GM12865 (cell line): ENCODE measurements at regions not wholly inside any gene's neighbourhood (a gene's known extent, or its start where the extent isn't known, plus 50 kb on each side); places are given as distances from the start of the nearest gene placed in this dataset.

ENCODE experiments used
- DNase-seq: peaks from one replicate; pipeline ENCODE4 v3.0.0; 2010; ENCODE audit warnings: low read depth
- H3K4me3 ChIP-seq: 2 replicates; pipeline ENCODE4 v1.5.1; 2011; ENCODE audit warnings: mild to moderate bottlenecking, low read depth, low read length, control low read depth
- TF ChIP-seq, protein P1 (sequence below): IDR thresholded peaks from 2 replicates; pipeline ENCODE4 v1.5.1; 2011; ENCODE audit warnings: low read length, control low read depth, low read depth, inconsistent platforms; ENCODE audit not compliant: insufficient read depth; ENCODE audit errors: missing control alignments

DNA sequence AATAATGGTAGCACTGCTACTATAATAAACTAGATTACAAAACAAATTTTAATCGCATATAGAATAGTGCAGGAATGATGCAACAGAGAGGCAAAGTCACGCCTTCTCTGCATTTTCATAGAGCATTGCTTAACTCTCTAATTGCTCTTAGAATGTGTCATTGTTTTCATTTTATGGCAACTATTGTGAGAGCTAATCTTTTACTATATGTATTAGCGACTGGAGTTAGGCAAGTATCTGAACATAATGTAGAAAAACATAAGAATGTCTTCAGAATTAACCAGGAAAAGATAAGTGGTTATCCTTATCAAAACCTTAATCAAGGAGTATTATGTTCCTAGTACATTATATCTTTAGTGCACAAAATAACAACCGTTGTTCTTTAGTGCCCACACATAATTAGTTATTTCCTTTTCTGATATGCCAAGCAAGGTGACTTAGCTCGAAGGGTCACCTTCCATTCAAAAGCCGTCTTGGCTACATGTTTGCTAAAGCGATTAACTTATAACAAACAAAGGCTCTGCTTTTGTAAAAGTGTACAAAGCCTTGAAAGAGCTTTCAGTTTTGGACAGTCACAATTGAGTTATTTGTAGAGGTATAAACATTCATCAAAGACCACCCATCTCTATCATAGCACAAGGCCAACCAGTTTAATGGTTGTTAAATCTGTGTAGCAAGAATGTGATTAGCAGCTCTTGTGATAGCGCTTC is 1328.9 kb downstream of the ROBO2 start:
- no peak overlapping the region for H3K4me3 ChIP-seq
- TF ChIP-seq, protein P1, sequence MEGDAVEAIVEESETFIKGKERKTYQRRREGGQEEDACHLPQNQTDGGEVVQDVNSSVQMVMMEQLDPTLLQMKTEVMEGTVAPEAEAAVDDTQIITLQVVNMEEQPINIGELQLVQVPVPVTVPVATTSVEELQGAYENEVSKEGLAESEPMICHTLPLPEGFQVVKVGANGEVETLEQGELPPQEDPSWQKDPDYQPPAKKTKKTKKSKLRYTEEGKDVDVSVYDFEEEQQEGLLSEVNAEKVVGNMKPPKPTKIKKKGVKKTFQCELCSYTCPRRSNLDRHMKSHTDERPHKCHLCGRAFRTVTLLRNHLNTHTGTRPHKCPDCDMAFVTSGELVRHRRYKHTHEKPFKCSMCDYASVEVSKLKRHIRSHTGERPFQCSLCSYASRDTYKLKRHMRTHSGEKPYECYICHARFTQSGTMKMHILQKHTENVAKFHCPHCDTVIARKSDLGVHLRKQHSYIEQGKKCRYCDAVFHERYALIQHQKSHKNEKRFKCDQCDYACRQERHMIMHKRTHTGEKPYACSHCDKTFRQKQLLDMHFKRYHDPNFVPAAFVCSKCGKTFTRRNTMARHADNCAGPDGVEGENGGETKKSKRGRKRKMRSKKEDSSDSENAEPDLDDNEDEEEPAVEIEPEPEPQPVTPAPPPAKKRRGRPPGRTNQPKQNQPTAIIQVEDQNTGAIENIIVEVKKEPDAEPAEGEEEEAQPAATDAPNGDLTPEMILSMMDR = no peak
- no peak for DNase-seq

DNA sequence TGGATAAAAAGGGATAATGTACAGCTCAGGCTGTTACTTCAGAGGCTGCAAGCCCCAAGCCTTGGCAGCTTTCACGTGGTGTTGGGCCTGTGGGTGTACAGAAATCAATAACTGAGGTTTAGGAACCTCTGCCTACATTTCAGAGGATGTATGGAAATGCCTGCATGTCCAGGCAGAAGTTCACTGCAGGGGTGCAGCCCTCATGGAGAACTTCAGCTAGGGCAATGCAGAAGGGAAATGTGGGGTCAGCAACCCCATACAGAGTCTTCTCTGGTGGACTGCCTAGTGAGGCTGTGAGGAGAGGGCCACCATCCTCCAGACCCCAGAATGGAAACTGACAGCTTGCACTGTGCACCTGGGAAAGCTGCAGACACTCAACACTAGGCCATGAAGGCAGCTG is 1350.3 kb downstream of the ROBO2 start:
- DNase-seq = no peak

DNA sequence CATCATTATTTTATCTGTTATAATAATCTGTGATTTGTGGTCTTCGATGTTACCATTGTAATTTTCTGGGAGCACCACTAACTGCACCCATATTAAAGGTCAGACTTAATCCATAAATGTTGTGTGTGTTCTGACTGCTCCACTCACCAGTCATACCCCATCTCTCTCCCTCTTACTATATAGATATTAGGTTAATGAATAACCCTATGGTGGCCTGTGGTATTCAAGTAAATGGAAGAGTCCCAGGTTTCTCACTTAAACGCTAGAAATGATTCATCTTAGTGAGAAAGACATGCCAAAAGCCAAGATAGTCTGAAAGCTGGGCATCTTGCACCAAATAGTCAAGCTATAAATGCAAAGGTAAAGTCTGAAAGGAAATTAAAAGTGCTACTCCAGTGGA is 1358.5 kb downstream of the ROBO2 start:
- H3K4me3 ChIP-seq = no peak overlapping the region
- no peak for DNase-seq
- TF ChIP-seq, protein P1 = no peak

More for the DNA sequence above, 1350.3 kb downstream of the ROBO2 start:
- TF ChIP-seq, protein P1 = no peak
- no peak overlapping the region for H3K4me3 ChIP-seq

DNA sequence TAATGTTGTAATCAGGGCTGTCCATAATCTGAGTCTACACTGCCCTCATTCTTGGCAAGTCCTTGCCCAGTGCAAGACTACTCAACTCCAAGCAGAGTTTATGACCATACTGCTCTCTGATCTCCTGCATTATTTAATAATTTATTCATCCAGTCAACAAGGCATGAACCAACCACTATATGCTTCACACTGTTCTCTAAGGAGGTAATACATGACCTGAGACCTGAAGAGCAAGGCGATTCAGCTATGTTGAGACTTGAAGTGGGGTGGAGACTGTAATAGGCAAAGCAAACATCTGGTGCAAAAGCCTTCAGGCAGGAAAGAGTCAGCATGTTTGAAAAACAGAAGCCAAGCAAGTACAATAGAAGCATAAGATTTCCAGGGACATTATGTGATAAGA is 1362.8 kb downstream of the ROBO2 start:
- TF ChIP-seq, protein P1 = no peak
- DNase-seq = no peak
- H3K4me3 ChIP-seq = no peak overlapping the region

DNA sequence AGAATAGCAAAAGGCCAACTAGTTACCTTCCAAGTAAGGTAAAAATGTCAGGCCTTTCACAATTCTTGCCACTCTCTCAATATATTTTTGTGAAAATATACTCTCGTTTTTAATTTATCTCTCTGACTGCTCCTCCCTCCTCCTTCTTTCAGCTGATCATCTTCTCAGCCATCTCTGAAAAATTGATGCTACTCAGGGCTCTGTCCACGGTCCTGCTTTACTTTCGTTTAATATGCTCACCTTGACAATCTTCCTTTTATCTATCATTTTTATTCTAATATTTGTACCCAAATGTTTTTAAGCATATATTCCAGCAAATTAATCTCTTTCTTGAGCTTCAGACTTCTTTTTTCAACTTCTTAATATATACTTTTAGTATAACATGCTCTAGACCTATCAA is 1362.1 kb downstream of the ROBO1 start:
- no peak for DNase-seq
- TF ChIP-seq, protein P1 = no peak

DNA sequence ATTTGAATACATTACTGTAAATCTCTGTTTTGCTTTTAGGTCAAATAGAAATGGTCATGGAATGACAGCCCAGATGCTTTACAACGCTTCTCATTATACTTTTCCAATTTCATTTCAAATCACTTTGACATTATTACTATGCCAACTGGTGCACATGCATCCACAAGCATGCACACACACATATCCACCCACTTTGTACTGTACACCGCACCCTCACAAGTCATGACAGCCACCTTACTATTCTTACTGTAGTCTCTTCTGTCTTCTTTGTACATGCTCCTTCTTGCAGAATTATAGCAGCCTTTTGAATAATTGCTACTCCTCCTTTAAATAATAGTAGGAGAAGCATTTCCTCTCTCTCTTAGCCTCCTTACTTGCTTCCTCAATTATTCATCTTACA is 1361.4 kb downstream of the ROBO1 start:
- TF ChIP-seq, protein P1 = no peak
- H3K4me3 ChIP-seq = no peak overlapping the region
- DNase-seq = no peak

More for the DNA sequence above, 1362.1 kb downstream of the ROBO1 start:
- no peak overlapping the region for H3K4me3 ChIP-seq

DNA sequence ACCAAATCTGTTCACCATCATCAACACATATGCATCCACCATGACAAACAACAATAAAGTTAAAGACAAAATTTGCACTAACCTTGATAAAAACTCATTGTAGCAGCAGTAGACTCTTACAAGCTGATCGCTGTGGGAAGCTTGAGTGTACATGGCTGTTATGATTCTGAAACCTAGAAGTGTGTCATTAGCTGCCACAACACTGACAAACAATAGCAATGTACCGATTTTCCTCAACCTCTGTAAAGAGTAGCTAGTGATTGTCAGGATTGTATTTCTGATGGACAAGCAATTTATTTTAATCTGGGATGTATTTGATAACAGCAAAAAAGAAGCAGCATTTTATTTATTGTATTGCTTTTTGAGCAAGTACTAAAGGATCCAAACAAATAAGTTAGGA is 1357.7 kb downstream of the ROBO1 start:
- DNase-seq = no peak
- H3K4me3 ChIP-seq = no peak overlapping the region
- TF ChIP-seq, protein P1 = no peak
